GM18861 (cell line): ENCODE measurements at regions not wholly inside any gene's neighbourhood (a gene's known extent, or its start where the extent isn't known, plus 50 kb on each side); places are given as distances from the start of the nearest gene placed in this dataset.
"Not testable (repeated sequence)": the region's sequence is repeated elsewhere in the genome, so short reads cannot be mapped to it uniquely, and the experiment has no call there.

Source experiments
- ATAC-seq: cut with Tn5 transposase; IDR thresholded peaks from one replicate; pipeline ENCODE4 v1.9.1; 2021; ENCODE audit not compliant: unreplicated experiment

- ATAC-seq = no peak
Observed at GRCh38 chr7:13072014-13072413, 384.6 kb downstream of the ARL4A start.

GRCh38 chr7:13077466-13077865 lies 390.0 kb downstream of the ARL4A start:
- ATAC-seq = no peak

- no peak for ATAC-seq
Observed at GRCh38 chr7:13078105-13078504, 390.7 kb downstream of the ARL4A start.

- ATAC-seq = no peak
Observed at GRCh38 chr7:13090959-13091358, 403.5 kb downstream of the ARL4A start.

- no peak for ATAC-seq
Observed at GRCh38 chr7:13091974-13092707, 404.7 kb downstream of the ARL4A start.

- no peak for ATAC-seq
Observed at GRCh38 chr7:13092708-13093005, 405.2 kb downstream of the ARL4A start.

- no peak for ATAC-seq
Observed at GRCh38 chr7:13093160-13093559, 405.7 kb downstream of the ARL4A start.

GRCh38 chr7:13097499-13097898 lies 410.1 kb downstream of the ARL4A start:
- no peak for ATAC-seq

GRCh38 chr7:13098161-13098560 lies 410.7 kb downstream of the ARL4A start:
- ATAC-seq = no peak

GRCh38 chr7:13099154-13099795 lies 411.8 kb downstream of the ARL4A start:
- ATAC-seq = peak; percentile 76

- no peak for ATAC-seq
Observed at GRCh38 chr7:13104128-13104527, 416.7 kb downstream of the ARL4A start.

GRCh38 chr7:13105209-13105608 lies 417.8 kb downstream of the ARL4A start:
- no peak for ATAC-seq

- no peak for ATAC-seq
Observed at GRCh38 chr7:13106513-13106912, 419.1 kb downstream of the ARL4A start.

GRCh38 chr7:13107291-13107690 lies 419.9 kb downstream of the ARL4A start:
- no peak for ATAC-seq

- ATAC-seq = no peak
Observed at GRCh38 chr7:13108061-13108460, 420.6 kb downstream of the ARL4A start.

GRCh38 chr7:13109201-13109600 lies 421.8 kb downstream of the ARL4A start:
- no peak for ATAC-seq

GRCh38 chr7:13110107-13110506 lies 422.7 kb downstream of the ARL4A start:
- ATAC-seq = no peak

- ATAC-seq = no peak
Observed at GRCh38 chr7:13111230-13111629, 423.8 kb downstream of the ARL4A start.

GRCh38 chr7:13114240-13114639 lies 426.8 kb downstream of the ARL4A start:
- ATAC-seq = not testable (repeated sequence)

GRCh38 chr7:13115157-13115772 lies 427.8 kb downstream of the ARL4A start:
- ATAC-seq = no peak

- ATAC-seq = no peak
Observed at GRCh38 chr7:13115855-13116254, 428.4 kb downstream of the ARL4A start.

GRCh38 chr7:13117103-13117502 lies 429.7 kb downstream of the ARL4A start:
- no peak for ATAC-seq
